Anterior cingulate cortex (tissue), 58 donors: ENCODE measurements at regions not wholly inside any gene's neighbourhood (a gene's known extent, or its start where the extent isn't known, plus 50 kb on each side); places are given as distances from the start of the nearest gene placed in this dataset.

ENCODE experiments used
- DNase-seq, 58 donors: peaks; one replicate each; lab custom pipeline; 2025; lab: John Stamatoyannopoulos, UW

DNA sequence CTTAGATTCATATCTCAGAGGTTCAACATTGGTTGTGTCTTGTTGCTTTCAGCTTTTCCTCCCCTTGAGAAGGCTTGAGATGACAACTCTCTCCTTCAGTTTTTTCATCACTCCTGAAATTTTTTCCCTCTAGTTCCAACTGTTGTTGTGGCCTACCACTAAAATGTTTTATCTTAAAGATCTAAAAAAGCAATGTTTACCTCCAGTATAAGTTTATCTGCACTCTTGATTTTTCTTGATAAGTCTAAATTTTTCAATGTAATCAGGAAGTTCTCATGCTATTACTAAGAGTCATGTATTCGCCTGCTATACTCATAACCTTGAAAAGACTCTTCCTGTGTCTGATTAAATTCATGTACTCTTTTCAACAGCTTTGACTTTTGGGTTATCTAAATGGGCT lies 366.3 kb upstream of the TFPI start:
- DNase-seq, result no peak

DNA sequence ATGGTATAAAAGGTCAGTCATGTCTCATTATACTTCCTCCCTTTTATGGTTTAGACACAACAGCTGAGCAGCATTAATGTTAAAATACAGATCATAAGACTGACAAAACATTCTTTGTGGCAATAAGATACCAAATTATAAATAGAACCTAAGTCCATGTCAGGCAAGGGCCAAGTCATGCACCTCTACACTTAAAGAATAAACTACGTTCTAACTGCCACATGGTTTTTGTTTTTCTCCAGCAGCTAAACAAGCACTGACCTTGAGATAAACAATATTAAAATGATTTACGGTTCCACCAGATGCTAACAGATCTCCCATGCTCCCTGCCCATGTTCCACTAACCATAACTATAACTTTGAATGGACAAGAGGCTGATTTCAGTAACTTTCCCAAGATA lies 368.6 kb upstream of the TFPI start:
- DNase-seq, result no peak

DNA sequence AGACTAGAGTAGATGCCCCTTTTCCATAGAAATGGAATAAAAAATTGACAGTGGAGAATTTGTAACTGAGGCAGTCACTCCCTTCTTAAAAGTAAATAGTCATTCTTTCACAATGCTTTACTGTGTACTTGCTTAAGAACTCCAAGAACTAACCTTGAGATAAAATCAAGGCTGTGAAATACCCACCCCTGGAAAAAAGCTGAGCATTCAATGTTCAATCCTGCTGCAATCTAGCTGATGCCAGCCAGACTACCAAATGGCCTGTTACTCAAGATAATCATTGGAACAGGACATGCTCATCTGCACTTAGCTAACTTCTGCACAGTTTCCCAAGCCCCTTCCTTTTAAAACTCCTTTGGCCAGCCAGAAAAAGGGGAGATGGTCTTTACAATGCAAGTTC lies 367.4 kb upstream of the GULP1 start:
- DNase-seq, result no peak

DNA sequence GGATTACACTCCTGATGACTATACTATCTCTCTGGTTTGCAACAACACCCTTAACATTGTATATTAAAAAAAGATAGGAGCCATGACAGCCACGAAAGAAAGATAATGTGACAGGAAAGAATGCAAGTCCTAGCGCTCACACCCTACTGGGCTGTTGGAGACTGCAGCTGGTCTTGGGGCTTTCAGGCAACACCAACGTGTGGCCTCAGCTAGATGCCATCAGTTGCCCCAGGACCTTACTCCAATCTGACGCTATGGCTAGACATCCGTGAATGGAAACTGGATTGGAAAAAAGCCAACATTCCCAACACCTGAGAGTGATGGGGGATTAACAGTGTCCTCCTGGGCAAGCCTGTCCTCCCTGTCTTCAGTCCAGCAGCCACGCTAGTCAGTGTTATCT lies 357.4 kb upstream of the GULP1 start:
- no peak for DNase-seq

DNA sequence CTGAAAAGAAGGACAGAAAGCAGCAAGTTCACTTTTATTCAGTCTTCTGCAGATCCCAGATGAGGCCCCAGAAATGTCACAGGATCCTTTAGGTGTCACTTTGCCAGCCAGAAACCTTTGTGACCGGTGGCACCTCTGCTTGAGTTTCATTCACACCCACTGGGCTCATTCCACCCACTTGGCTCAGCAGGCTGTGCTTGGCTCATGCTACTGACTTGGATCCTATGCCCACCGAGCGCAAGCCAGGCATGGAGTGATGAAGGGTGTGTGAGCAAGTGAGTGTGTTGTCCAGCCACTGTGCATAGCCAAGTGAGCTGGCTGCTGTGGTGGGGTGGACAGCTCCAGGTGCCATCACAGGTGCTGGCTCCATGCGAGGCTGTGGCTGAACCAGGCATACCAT lies 357.0 kb upstream of the GULP1 start:
- DNase-seq, result no peak

DNA sequence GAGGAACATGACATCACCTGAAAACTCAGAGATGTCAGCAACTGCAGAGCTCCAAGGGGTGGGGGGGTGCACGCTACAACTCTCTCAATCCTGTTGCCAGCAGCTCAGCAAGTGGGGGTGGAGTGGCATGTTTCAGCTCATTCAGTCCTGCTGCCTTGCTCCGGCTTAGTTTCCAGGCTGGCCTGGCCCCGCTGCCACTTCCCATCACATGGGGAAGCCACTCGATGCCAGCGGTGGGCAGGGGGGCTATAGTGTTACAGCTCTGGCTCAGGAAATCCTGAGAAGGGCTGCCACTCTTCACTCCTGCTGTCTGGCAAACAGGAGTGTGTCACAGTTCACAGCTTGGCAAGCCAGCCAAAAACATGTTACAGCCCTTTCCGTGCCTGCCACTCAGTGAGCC lies 356.5 kb upstream of the GULP1 start:
- DNase-seq, result no peak

DNA sequence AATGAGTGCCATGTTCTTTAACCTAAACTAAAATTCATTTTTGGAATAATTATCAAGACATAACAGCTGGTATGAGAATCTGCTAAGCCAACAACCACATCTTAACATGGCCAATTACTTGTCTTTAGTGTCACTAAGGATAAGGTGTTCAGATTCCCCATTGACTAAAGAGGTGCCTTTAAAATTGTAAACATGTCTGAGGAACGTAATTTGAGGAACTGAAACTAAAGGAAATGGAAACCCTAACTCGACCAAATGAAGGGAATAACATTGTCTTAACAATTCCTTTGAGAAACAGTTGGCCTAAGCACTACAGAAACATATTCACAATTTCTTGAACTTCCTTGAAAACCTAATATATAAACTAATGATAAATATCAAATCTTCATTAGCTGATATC lies 355.4 kb upstream of the GULP1 start:
- no peak for DNase-seq

DNA sequence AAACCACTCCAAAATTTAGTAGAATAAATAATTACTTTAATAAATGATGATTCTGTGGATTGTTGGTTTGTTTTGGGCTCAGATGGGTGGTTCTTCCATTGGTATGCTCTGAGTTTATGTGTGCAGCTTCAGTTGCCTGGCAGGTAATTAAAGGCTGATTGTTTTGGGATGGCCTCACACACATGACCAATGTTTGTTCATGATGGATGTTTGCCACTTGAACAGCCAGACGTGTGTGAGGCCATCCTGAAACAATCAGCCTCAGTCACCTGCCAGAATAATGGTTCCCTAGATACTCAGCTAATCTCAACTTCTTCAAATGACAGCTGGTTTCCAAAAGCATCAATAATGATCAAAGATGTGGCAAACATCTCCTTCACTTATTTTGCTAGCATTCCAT lies 352.5 kb upstream of the GULP1 start:
- DNase-seq, result no peak

DNA sequence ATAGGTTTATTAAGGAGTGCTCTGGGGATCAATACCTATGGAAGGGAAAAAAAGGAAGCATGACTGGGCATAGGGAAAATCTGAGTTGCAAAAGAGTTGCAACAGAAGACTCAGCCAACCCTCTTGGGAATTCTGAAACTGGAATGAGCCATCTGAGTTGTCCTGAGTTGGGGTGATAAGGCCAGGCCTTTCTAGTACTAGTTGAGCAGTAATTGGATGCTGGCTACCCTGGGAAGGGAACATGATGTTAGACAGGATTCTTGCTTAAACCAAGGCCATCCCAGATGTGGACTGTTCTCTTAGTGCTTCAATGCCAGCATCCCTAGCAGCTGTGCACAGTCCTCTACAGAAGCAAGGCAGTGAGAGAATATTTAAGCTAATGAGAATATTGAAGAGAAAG lies 348.8 kb upstream of the GULP1 start:
- DNase-seq, result no peak

DNA sequence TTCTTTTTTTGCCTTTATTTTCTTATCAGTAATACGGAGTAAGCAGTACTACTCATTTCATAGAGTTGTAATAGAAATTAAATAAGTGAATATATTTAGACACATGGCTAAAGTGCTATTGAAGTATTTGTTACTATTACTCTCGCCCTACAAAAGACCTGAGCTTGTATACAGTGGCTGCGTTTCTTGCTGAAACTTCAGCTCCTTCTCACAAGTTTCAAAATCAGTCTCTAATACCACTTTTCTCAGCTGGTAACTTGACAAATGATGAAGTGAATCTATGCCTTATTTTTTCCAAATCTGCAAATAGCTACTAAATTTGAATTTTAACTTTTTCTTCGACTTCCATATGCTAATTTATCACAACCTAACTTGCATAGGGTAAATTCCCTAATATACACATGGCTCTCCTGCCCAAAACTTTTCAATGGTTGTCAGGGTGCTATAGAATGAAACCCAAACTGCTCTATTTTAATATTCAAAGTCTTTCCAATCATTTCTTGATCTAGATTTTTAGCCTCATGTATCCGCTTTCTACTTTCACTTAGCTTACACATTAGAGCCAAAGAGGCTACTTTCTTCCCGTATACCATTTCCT lies 347.8 kb upstream of the GULP1 start:
- no peak for DNase-seq

DNA sequence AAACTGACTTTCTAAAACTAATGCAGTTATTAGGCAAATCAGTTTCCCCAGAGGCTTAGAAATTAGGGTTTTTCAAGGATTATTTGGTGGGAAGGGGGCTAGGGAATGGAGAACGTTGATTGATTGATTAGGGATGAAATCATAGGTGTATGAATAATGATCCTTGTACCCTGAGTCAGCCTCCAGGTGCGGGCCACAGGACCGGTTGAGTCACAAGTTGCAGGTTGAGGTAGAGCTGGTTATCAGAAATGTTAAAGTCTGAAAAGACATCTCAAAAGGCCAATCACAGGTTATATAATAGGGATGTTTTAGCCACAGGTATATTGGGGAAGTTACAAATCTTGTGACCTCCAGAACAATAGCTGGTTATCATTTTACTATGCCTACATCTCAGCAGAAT lies 341.8 kb upstream of the GULP1 start:
- no peak for DNase-seq

DNA sequence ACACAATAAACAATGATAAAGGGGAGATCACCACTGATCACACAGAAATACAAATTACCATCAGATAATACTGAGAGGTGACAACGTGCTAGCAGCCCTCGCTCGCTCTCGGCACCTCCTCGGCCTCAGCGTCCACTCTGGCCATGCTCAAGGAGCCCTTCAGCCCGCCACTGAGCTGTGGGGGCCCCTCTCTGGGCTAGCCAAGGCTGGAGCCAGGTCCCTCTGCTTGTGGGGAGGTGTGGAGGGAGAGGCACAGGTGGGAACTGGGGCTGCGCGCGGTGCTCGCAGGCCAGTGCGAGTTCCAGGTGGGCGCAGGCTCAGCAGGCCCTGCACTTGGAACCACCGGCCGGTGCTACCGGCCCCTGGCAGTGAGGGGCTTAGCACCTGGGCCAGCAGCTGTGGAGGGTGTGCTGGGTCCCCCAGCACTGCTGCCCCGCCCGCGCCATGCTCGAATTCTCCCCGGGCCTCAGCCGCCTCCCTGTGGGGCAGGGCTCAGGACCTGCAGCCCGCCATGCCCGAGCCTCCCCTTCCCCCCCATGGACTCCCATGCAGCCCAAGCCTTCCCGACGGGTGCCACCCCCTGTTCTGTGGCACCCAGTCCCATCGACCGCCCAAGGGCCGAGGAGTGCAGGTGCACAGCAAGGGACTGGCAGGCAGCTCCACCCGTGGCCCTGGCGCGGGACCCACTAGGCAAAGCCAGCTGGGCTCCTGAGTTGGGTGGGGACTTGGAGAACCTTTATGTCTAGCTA lies 340.0 kb upstream of the GULP1 start:
- peak in 1 of 58 donors; percentile 3 for DNase-seq

DNA sequence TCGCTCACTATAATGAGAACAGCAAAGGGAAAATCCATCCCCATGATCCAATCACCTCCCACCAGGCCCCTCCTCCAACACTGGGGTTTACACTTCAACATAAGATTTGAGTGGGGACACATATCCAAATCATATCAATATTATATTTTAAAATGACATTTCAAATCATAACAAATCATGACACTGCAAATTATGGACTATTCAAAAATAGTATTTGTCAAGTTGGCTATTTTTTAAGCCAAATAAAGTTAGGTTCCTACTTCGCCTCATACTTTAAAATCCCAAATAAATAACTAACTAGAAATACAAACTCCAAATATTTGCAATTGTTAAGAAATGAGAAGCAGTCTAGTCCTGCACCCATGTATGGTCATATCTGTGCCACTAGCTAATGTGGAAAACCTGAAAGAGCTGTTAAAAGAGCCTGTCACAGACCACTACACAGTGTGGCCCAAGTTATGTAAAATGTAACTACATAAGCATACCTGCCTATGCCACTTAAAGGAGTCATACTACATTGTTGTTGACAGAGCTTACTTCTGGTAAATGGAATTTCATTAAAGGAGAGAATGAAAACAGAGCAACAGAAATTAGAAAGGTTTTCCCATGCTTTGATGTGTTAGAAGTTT lies 334.7 kb upstream of the GULP1 start:
- DNase-seq, result no peak

DNA sequence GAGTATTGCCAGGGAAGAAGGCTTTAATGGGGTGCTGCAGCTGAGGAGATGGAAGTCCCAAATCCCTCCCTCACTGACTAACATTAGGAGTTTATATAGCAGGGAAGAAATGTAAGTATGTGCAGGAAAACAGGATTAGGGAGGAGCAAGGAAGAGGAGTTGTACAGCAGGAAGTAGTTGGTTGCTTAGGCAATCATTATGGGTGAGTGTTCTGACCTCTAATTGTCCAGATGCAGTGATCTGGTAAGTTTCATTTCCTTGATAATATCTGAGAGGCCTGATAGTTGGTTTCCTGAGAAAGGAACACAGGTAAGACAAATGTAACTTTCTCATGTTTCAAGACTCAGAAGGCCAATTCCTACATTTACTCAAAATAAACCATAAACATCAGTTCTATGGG lies 331.9 kb upstream of the GULP1 start:
- no peak for DNase-seq

DNA sequence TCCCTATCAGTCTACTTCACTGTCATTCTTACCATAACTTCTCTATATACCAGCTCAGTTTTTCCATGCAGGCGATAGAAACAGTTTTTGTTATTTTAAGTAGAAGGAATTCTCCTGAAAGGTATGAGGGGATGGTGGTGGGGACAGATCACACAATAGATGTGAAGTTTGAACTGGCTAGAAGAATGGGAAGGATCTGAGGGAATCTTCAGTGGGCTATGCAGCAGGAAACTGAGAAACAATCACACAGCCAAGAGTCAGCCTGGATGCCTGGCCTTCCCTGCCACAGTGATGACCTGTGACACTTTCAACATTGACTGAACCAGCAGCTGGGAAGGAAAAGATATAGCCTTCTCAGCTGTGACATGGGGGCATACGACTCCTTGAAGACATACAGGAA lies 329.1 kb upstream of the GULP1 start:
- DNase-seq, result no peak

DNA sequence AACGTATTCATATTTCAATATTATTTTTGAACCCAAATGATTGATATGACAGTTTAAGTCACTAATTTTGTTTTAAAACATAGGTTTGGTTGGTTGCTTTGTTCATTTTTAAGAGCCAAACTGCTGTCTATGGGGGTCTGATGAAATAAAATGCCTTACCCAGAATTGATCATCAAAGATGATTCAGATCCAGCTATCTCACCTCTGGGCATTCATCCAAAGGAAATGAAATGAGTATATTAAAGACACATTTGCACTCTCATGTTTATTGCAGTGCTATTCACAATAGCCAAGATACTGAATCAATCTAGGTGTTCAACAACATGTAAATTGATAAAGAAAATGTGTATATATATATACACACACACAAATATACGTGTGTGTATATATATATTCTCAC lies 326.9 kb upstream of the GULP1 start:
- DNase-seq, result no peak

DNA sequence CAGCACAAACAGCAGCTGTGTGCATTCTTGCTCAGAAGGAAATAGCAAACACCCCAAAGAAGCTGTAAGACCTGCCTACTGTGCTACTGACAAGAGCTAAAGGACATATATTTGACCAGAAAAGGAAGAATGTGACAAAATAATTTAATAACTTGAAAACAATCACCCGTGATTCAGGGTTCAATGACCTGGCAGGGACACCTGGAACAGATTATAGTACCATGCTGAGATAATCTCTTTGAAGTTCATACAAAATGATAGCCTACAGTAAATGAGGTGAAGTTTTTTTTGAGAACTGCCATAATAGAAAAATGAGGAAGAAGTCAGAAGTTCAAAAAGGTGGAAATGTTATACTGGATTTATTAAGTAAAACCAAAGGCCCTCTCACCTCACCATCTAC lies 324.8 kb upstream of the GULP1 start:
- DNase-seq, result no peak

DNA sequence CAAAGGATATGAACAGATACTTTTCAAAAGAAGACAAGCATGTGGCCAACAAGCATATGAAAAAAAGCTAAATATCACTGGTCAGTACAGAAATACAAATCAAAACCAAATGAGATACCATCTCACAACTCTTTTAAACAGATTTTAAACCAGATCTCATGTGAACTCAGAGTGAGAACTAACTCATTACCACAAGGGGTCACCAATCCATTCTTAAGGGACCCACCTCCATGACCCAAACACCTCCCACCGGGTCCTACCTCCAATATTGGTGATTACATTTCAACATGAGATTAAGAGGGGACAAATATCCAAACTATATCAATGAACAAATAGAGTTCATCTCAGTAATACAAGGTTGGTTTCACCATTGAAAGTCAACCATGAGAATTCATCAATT lies 319.8 kb upstream of the GULP1 start:
- no peak for DNase-seq

DNA sequence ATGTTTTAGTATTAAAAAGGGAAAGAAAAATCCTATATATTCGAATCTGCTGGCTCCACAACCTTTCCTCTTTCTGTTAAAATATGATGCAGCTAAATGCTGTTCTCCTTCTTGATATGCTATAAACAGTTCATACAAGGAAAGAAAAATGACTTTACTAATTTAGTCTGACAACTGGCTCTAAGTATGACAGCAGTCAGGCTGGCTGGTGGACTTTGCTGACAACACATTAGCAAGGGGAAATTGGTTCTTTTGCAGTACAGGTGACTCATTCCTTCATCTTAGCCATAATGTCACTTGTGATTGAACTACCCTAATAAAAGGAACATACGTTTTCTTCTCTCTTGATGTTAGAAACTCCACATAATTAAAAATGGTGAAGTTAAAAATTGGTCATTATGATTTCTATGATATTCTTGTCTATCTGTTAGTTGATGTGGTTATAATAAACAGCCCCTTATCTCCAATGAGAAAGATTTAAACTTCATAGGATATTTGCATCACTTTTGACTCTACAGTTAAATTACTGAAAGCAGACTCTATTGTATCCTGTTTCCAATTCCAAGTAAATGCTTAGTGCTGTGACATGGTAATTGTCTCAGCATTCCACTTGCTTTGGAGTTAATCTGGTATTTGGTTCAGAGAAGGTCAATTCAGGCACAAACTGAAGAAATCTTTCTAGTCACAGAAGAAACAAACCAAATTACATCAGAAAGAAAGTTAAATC lies 315.3 kb upstream of the GULP1 start:
- DNase-seq, result no peak

DNA sequence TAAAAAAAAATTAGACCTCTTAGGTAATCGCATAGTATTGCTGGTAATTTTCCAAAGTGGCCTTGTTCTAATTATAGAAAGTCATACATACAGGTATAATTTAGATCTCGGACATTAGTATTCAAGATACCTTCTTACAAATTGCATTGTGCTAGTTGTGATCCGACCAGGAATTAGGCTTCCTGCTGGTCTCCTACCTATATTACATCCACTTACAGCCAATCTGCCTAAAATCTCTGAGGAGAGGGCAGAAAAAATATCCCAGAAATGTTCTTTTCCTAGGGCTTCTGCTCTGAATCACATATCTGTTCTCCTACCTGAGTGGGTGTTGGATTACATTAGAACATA lies 314.7 kb upstream of the GULP1 start:
- DNase-seq, result no peak

DNA sequence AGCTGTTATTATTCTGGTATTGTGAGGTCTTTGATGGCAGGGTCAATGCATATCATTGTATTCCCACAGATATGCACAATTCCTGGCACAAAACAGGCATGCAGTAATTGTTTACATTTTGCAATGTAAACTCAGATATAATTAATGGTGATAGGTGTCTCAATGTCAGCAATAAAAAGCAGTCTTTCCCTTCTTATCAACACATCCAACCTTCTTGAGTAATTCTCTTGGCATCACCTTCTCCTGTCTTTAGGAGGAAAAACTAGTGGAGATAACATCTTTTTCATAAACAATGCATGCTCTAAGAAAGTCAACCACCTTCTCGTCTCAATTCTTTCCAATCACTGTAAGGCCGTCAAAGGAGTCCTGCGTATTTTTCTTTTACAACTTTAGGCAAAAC lies 313.3 kb upstream of the GULP1 start:
- DNase-seq, result no peak

DNA sequence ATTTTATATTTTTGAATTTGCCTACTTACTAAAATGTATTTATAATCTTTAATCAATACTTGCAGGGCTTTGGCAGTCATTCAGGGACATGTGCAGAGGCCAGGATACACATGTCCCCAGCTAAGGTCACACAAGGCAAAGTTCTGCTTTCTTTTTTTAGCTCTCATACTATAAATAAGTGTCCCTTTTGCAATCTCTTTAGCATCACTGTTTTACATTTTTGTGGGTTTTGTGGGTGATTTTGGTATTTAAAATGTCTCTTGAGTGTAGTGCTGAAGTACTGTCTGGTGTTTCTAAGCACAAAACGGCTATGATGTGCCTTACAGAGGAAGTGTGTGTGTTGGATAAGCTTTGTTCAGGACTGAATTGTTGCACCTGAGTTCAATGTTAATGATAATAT lies 309.0 kb upstream of the GULP1 start:
- no peak for DNase-seq
